Stimulated activated naive CD4-positive, alpha-beta T cell treated with Interleukin-2 at 50 U/mL for 16 hours (primary cell): ENCODE measurements at regions not wholly inside any gene's neighbourhood (a gene's known extent, or its start where the extent isn't known, plus 50 kb on each side); places are given as distances from the start of the nearest gene placed in this dataset.

ENCODE experiments used
- DNase-seq: peaks from one replicate; lab custom pipeline; 2025; lab: John Stamatoyannopoulos, UW

DNA sequence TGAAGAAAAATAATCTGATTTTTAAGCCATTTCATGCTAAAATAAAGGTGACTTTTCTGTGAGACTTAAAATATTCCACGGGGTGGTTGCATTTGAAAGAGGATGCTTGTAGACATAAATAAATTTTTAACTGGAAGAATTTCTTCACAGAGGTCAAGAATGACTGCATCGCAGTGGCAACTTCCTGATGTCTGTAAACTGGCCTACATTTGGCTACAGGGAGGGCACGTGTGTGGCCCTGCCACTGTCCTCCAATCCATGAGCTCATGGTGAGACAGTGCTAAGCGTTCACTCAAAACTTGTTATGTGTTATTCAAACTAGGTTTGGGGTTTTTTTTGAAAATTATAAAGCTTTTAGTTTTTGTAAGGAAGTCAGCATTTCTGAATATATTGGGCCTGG, 1089.3 kb downstream of the EFNB2 start:
- DNase-seq, result no peak

GRCh38 chr13:105445796-105446195, 1089.7 kb downstream of the EFNB2 start:
- DNase-seq, result no peak

DNA sequence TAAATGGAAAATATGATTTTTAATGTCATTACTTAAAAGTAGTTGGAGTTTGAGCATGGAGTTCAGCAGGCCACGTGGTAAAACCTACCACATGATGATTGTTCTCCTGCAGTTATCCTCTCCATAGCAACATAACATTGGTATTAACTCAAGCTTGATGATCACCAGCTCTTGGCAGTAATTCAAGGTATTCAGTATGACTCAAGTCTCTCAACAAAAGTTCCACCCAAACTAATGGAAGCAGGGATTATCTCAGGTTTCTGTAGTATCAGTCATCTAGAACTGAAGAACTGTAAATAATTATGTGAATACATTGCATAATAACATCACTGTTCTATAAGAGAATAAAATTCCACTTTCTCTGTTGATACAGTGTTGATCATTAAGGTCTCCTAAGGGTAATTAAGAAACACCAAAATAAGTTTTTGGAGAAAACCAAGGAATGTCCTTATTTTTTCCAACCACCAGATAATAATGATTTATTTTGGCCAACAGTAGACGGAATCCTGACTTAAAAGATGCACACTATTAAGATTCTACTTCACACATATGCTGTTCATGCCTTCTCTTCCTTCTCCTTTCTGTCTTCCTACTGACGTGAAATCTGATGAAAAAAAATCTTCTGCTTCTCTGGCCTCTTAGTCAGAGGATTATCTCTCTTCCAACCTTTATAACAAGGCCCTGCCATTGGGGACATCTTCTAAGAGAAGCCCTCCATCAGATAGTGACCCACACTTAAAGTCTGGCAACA, 1092.3 kb downstream of the EFNB2 start:
- DNase-seq, result no peak

- DNase-seq, result no peak
These were observed 1093.4 kb downstream of the EFNB2 start for GRCh38 chr13:105442040-105442439.

- no peak for DNase-seq
These were observed 1094.3 kb downstream of the EFNB2 start for GRCh38 chr13:105441051-105441750.

GRCh38 chr13:105436943-105437342, 1098.5 kb downstream of the EFNB2 start:
- DNase-seq, result no peak

- no peak for DNase-seq
These were observed 1103.0 kb downstream of the EFNB2 start for GRCh38 chr13:105432438-105432837.

DNA sequence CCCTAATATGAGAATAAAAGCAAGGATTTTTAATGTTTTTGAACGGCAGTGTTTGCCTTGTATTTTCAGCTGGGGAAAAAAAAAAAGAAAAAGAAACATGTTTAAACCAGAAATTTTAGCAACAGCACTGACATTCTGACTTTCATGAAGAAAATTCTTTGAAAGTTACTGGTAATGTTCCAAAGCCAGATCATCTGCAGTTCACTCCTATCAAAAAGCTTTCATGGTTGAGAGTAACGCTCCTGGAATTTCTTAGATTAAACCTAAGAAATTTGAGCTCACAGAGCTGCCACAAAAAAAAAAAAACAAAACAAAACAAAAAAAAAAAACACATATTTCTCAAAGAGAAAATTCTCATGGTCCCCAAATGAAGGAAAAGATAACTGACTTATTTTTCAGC, 1106.7 kb downstream of the EFNB2 start:
- no peak for DNase-seq

DNA sequence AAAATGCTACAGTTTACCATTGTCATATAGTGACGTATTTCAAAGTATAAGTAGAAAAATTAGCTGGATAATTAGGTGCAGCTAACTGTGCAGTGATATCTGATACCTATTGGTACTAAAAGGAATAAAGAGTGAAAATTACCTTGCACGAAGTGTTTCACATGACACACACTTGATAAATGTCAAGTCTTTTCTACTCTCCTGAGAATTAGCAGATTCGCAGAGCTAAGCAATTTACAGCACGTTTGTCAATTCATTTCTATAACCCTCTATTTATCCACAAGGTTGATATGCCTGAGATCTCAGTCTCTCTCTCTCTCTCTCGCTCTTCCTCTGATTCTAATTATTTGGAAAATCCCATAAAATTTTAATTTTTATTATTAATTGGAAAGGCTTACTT, 1109.0 kb downstream of the EFNB2 start:
- no peak for DNase-seq

- no peak for DNase-seq
These were observed 1120.8 kb downstream of the EFNB2 start for GRCh38 chr13:105414639-105415038.

DNA sequence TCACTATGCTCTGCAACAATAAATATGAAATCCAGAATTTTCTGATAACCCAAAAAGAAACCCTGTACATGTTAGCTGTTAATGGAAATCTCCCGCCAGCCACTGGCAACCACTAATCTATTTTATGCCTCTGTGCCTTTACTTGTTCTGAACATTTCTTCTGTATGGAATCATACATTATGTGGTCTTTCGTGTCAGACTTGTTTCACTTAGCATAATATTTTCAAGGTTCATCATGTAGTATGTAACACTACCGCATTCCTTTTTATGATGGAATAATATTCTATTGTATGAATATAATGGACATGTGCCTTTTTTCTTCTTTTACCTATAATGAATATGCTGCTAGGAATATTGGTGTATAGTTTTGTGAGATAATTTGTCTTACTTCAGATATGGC, 1123.3 kb downstream of the EFNB2 start:
- no peak for DNase-seq

DNA sequence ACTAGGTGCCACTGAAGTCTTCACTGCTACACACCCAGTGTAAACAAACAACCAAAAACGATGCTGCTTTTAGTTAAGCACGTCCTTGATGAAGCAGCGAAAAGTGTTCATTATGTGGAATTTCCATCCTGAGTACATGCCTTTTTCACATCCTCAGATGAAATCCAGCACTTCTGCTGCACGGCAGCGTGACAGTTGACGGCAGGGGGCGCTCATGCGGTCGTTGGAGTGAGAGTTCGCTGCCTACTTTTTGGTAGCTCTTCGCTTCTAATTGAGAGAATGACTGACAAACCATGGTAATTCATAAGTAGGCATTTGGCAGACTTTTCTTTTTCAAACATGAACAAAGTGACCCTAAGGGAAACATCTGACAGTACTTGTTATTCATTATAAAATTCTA, 1124.9 kb downstream of the EFNB2 start:
- no peak for DNase-seq

GRCh38 chr13:105406551-105406950, 1128.9 kb downstream of the EFNB2 start:
- no peak for DNase-seq

- no peak for DNase-seq
These were observed 1132.4 kb downstream of the EFNB2 start for GRCh38 chr13:105403086-105403485.

- DNase-seq, result no peak
These were observed 1140.4 kb downstream of the EFNB2 start for GRCh38 chr13:105395041-105395440.

GRCh38 chr13:105389373-105389772, 1146.1 kb downstream of the EFNB2 start:
- no peak for DNase-seq

GRCh38 chr13:105377452-105377851, 1158.0 kb downstream of the EFNB2 start:
- no peak for DNase-seq

DNA sequence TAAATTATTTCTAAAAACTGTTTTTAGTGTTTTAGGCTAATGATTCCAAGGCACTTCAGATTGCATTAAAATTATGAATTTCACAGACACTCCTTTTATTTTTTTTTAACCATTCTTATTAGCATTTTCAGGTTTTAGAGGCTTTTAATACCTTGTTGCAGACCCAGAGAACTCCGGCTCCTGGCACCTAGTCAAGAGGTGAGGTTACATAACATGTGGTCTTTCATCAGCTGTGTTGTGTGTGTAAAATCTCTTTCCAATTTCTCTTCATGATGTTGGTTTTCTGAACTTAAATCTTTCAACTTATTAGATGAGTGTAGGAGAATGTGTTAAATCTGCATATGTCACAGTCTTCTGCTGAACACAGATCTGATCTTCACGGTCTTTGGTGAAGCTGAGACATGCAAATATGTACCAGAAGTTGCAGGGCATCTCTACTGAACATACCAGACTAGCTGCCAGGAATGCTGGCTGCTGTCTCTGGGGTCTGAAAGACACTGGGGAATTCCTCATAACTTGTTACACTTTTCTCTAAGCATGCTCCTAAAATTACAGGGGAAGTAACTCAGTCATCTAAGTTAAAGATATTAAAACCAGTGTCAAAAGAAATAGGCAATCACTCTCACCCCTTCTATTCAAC, 1165.3 kb downstream of the EFNB2 start:
- DNase-seq, result no peak

GRCh38 chr13:105368781-105369180, 1166.7 kb downstream of the EFNB2 start:
- DNase-seq, result no peak

DNA sequence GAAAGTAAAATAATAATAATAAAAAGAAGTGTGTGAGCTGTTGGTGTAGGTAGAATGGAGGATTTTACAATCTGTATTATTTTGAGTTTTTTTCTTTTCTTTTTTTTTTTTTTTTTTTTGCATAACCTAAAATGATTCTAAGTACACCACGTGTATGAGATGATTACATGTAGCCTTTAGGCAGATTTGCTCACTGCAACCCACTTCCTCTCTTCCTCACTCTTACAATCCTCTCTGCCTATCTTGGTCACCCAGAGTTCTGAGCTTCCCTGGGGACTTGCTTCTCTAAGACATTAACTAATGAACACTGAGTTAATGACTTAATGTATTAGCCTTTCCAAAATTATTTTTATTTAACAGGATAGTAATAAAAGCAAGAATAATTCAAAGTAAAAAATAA, 1169.6 kb downstream of the EFNB2 start:
- DNase-seq, result no peak

GRCh38 chr13:105365021-105365550, 1170.4 kb downstream of the EFNB2 start:
- DNase-seq, result no peak

DNA sequence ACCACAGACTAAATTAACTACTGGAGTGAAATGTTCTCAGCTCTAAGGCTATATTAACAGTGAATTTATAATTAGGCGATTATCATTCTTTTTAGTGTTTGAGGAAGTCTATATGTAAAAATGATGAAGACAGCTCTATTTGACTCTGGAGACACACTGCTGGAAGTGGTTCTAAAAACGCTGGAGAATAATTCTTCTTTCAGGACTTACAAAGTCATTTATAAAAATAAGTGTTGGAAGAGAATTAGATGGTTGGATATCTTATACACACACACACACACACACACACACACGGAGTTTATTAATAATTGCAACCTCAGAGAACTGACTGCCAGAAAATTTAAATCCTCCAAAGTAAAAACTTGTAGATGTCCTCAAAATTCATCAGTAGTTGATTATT, 1171.3 kb downstream of the EFNB2 start:
- no peak for DNase-seq
